HEK293T (cell line): ENCODE measurements at regions not wholly inside any gene's neighbourhood (a gene's known extent, or its start where the extent isn't known, plus 50 kb on each side); places are given as distances from the start of the nearest gene placed in this dataset.
"Not testable (repeated sequence)": the region's sequence is repeated elsewhere in the genome, so short reads cannot be mapped to it uniquely, and the experiment has no call there.

Source experiments
- CTCF ChIA-PET: fragments of 350-600 bp; formaldehyde crosslinking; extraction: SDS; loops from one replicate; lab custom pipeline; 2021; ENCODE audit warnings: antibody characterized with exemption, inconsistent platforms; lab: Yijun Ruan, JAX
- POLR2A ChIA-PET: fragments of 350-600 bp; formaldehyde crosslinking; extraction: SDS; loops from one replicate; lab custom pipeline; 2020; ENCODE audit warnings: antibody characterized with exemption, inconsistent platforms; lab: Yijun Ruan, JAX
- DNase-seq: peaks from one replicate; pipeline ENCODE4 v3.0.0; 2012; ENCODE audit warnings: mixed read lengths; ENCODE audit errors: extremely low spot score
- ARNT ChIP-seq: fragments of 450-650 bp; IDR thresholded peaks from 2 replicates; pipeline ENCODE4 v1.6.1; 2017; ENCODE audit warnings: mild to moderate bottlenecking
- BHLHE40 ChIP-seq: fragments of 450-650 bp; IDR thresholded peaks from 2 replicates; pipeline ENCODE4 v1.6.1; 2016; ENCODE audit warnings: mild to moderate bottlenecking, moderate library complexity, borderline replicate concordance
- CTBP1 ChIP-seq: fragments of 450-650 bp; IDR thresholded peaks from 2 replicates; pipeline ENCODE4 v1.6.1; 2016; ENCODE audit warnings: borderline replicate concordance
- ELF4 ChIP-seq: fragments of 450-650 bp; IDR thresholded peaks from 2 replicates; pipeline ENCODE4 v1.6.1; 2017; ENCODE audit warnings: antibody characterized with exemption
- FOXA1 ChIP-seq: fragments of 450-650 bp; IDR thresholded peaks from 2 replicates; pipeline ENCODE4 v1.6.1; 2016; ENCODE audit warnings: mild to moderate bottlenecking
- FOXK2 ChIP-seq: fragments of 450-650 bp; IDR thresholded peaks from 2 replicates; pipeline ENCODE4 v1.6.1; 2016; ENCODE audit warnings: mild to moderate bottlenecking
- FOXM1 ChIP-seq: fragments of 450-650 bp; IDR thresholded peaks from 2 replicates; pipeline ENCODE4 v1.6.1; 2017; ENCODE audit warnings: mild to moderate bottlenecking, borderline replicate concordance
- HDGF ChIP-seq: fragments of 450-650 bp; IDR thresholded peaks from 2 replicates; pipeline ENCODE4 v1.6.1; 2017; ENCODE audit warnings: antibody characterized with exemption, borderline replicate concordance
- L3MBTL2 ChIP-seq: fragments of 450-650 bp; conservative IDR thresholded peaks from 2 replicates; pipeline ENCODE4 v1.6.1; 2016; ENCODE audit warnings: mild to moderate bottlenecking
- LEF1 ChIP-seq: fragments of 450-650 bp; IDR thresholded peaks from 2 replicates; pipeline ENCODE4 v1.6.1; 2017; ENCODE audit warnings: mild to moderate bottlenecking, borderline replicate concordance
- NFRKB ChIP-seq: fragments of 450-650 bp; IDR thresholded peaks from 2 replicates; pipeline ENCODE4 v1.6.1; 2016; ENCODE audit warnings: mild to moderate bottlenecking, moderate library complexity
- PKNOX1 ChIP-seq: fragments of 450-650 bp; IDR thresholded peaks from 2 replicates; pipeline ENCODE4 v1.6.1; 2016
- SP1 ChIP-seq: fragments of 450-650 bp; IDR thresholded peaks from 2 replicates; pipeline ENCODE4 v1.6.1; 2017
- SUZ12 ChIP-seq: fragments of 450-650 bp; IDR thresholded peaks from 2 replicates; pipeline ENCODE4 v1.6.1; 2016; ENCODE audit warnings: mild to moderate bottlenecking
- TARDBP ChIP-seq: fragments of 450-650 bp; IDR thresholded peaks from 2 replicates; pipeline ENCODE4 v1.6.1; 2016
- ZNF384 ChIP-seq: fragments of 450-650 bp; IDR thresholded peaks from 2 replicates; pipeline ENCODE4 v1.6.1; 2016

GRCh38 chr1:9443913-9444445, 95.3 kb upstream of the SLC25A33 start:
- DNase-seq: no peak
- POLR2A ChIA-PET: interaction anchor here (0.8 kb wide), 1 partner anchor 16 kb away, joined by 3 read pairs; no protein-coding TSS in a partner anchor
- CTCF ChIA-PET: no interaction called here
- no peak for TF ChIP-seq FOXM1
- no peak for TF ChIP-seq ZNF384
- no peak for TF ChIP-seq TARDBP
- TF ChIP-seq CTBP1: no peak
- no peak for TF ChIP-seq FOXA1
- no peak for TF ChIP-seq HDGF
- no peak for TF ChIP-seq L3MBTL2
- TF ChIP-seq ELF4: no peak
- TF ChIP-seq ARNT: no peak
- TF ChIP-seq FOXK2: no peak
- TF ChIP-seq LEF1: no peak
- TF ChIP-seq NFRKB: no peak
- no peak for TF ChIP-seq BHLHE40
- no peak for TF ChIP-seq SUZ12
- no peak for TF ChIP-seq PKNOX1
- no peak for TF ChIP-seq SP1

GRCh38 chr1:9444532-9444931, 94.7 kb upstream of the SLC25A33 start:
- no peak for DNase-seq
- POLR2A ChIA-PET: interaction anchor here (0.8 kb wide), 1 partner anchor 16 kb away, joined by 3 read pairs; no protein-coding TSS in a partner anchor
- TF ChIP-seq CTBP1 (no peak), FOXA1 (no peak), PKNOX1 (no peak), FOXM1 (no peak), SP1 (no peak), SUZ12 (no peak), NFRKB (no peak), L3MBTL2 (no peak), FOXK2 (no peak), LEF1 (no peak), ZNF384 (no peak), ELF4 (no peak), HDGF (no peak), ARNT (no peak), BHLHE40 (no peak), TARDBP (no peak)
- CTCF ChIA-PET: no interaction called here

- DNase-seq, POLR2A ChIA-PET, CTCF ChIA-PET: not testable (repeated sequence)
These were observed 94.2 kb upstream of the SLC25A33 start for GRCh38 chr1:9445081-9445480.

GRCh38 chr1:9447215-9447960, 91.9 kb upstream of the SLC25A33 start:
- TF ChIP-seq FOXM1: no peak
- no peak for TF ChIP-seq NFRKB
- no peak for TF ChIP-seq TARDBP
- no peak for TF ChIP-seq FOXA1
- no peak for TF ChIP-seq PKNOX1
- no peak for TF ChIP-seq LEF1
- TF ChIP-seq ARNT: no peak
- no peak for TF ChIP-seq ELF4
- no peak for TF ChIP-seq BHLHE40
- TF ChIP-seq CTBP1: no peak
- no peak for TF ChIP-seq SUZ12
- TF ChIP-seq SP1: no peak
- no peak for TF ChIP-seq L3MBTL2
- no peak for TF ChIP-seq HDGF
- TF ChIP-seq FOXK2: no peak
- TF ChIP-seq ZNF384: no peak
- no peak for DNase-seq
- ChIA-PET CTCF (interaction anchor here (0.6 kb wide), 1 partner anchor 19 kb away, joined by 3 read pairs; no protein-coding TSS in a partner anchor), POLR2A (no interaction called here)

- CTCF ChIA-PET: interaction anchor here (0.6 to 0.9 kb wide), 2 partner anchors 10 to 18 kb away, joined by 3 read pairs; no protein-coding TSS in a partner anchor
- POLR2A ChIA-PET: interaction anchor here (1.1 kb wide), 1 partner anchor 19 kb away, joined by 4 read pairs; no protein-coding TSS in a partner anchor
- DNase-seq: no peak
- TF ChIP-seq HDGF (no peak), NFRKB (no peak), FOXA1 (no peak), LEF1 (no peak), FOXK2 (no peak), ELF4 (no peak), PKNOX1 (no peak), ZNF384 (no peak), TARDBP (no peak), BHLHE40 (no peak), SP1 (no peak), FOXM1 (no peak), CTBP1 (no peak), ARNT (no peak)
These were observed 90.8 kb upstream of the SLC25A33 start for GRCh38 chr1:9448132-9449109.
